ENCODE measurements at regions not wholly inside any gene's neighbourhood (a gene's known extent, or its start where the extent isn't known, plus 50 kb on each side); places are given as distances from the start of the nearest gene placed in this dataset.

- dilution Hi-C loops (cut with MboI; ENCODE audit: extremely low pct_ligation_motif_present, low sequenced_read_pairs) (no loop called here), intact Hi-C loops (cut with micrococcal nuclease) (no loop called here)
- Histone ChIP-seq H3K27ac (ENCODE audit: insufficient read depth, low read depth, low read length) (no peak overlapping the region), H3K9ac (replicated peaks; ENCODE audit: extremely low read depth, insufficient read depth, low read length) (no peak overlapping the region), H3K36me3 (ENCODE audit: control insufficient read depth in 2 of 2, extremely low read depth in 1 of 2, insufficient read depth in 2 of 2, low read length in 2 of 2) (no peaks in the 10 kb centered on the region), H3K9me3 (replicated peaks; ENCODE audit: control insufficient read depth, insufficient read depth, low read length) (no peaks in the 10 kb centered on the region), H3K4me2 (ENCODE audit: insufficient read depth, low read length) (no peak overlapping the region), H4K20me1 (replicated peaks; ENCODE audit: control insufficient read depth, extremely low read depth, insufficient read depth, low read length) (no peaks in the 10 kb centered on the region), H3K4me1 (ENCODE audit: control insufficient read depth, extremely low read depth, insufficient read depth, low read length) (peaks cover 2% of the 10 kb centered on the region), H3K4me3 (replicated peaks in 1 of 3; ENCODE audit: insufficient read depth in 1 of 3, low read depth in 1 of 3, low read length in 3 of 3) (no peak overlapping the region), H3K27me3 (ENCODE audit: control insufficient read depth in 2 of 2, insufficient read depth in 2 of 2, low read length in 2 of 2) (no peaks in the 10 kb centered on the region), H3K9me1 (replicated peaks; ENCODE audit: control insufficient read depth, extremely low read depth, insufficient read depth, low read length) (no peaks in the 10 kb centered on the region), H2AFZ (ENCODE audit: low read depth, low read length) (no peak overlapping the region), H3K79me2 (ENCODE audit: control insufficient read depth, insufficient read depth, low read length) (peaks cover 1% of the 10 kb centered on the region)
- FAIRE-seq (no peak), DNase-seq (ENCODE audit: low read depth, low spot score) (no peak)
- TF ChIP-seq JUN (IDR thresholded peaks at IDR 0.05; ENCODE audit: borderline replicate concordance, insufficient read depth, insufficient read length, low read depth) = no peak
- no peak for TF ChIP-seq MYC (IDR thresholded peaks at IDR 0.05; ENCODE audit: low read depth, low read length)
- no peak for TF ChIP-seq MAX (IDR thresholded peaks at IDR 0.05; ENCODE audit: insufficient read depth, insufficient read length)
- no peak for TF ChIP-seq GATA2 (IDR thresholded peaks at IDR 0.05; ENCODE audit: insufficient read depth, insufficient read length, low read depth, low read length)
- TF ChIP-seq FOS (IDR thresholded peaks at IDR 0.05; ENCODE audit: borderline replicate concordance, insufficient read depth, low read length) = no peak
- TF ChIP-seq CTCF (IDR thresholded peaks at IDR 0.05; ENCODE audit: extremely low read depth in 1 of 2, insufficient read depth in 1 of 2, low read depth in 1 of 2, low read length in 2 of 2) = no peak
- TF ChIP-seq POLR2AphosphoS5 (IDR thresholded peaks at IDR 0.05; ENCODE audit: insufficient read depth, low read depth, low read length) = no peak
- TF ChIP-seq POLR2A (IDR thresholded peaks at IDR 0.05; ENCODE audit: low read depth, low read length) = no peak
- no peak for TF ChIP-seq EZH2 (IDR thresholded peaks at IDR 0.05; ENCODE audit: borderline replicate concordance, low read depth, low read length, severe bottlenecking)
- CTCF ChIA-PET = no interaction called here
- BruUV-seq (replicated peaks) = no TSS peak
- POLR2A ChIA-PET = no interaction called here
Observed at GRCh38 chr7:130933919-130934318, 199.9 kb upstream of the KLF14 start.
